GM23338 (cell line): ENCODE measurements at regions not wholly inside any gene's neighbourhood (a gene's known extent, or its start where the extent isn't known, plus 50 kb on each side); places are given as distances from the start of the nearest gene placed in this dataset.

Experiments
- ATAC-seq: fragments of 200-7000 bp; cut with Tn5 transposase; 3 replicates; pipeline ENCODE4 v1.9.1; 2020
- DNase-seq: peaks from one replicate; pipeline ENCODE4 v3.0.0-alpha.2; 2015; ENCODE audit warnings: low spot score
- H2AFZ ChIP-seq: fragments of 200-600 bp; sonication (generic); 2 replicates; pipeline ENCODE4 v1.8.0; 2016; ENCODE audit warnings: antibody characterized with exemption, mild to moderate bottlenecking, moderate library complexity
- H3F3A ChIP-seq: fragments of 200-600 bp; sonication (generic); replicated peaks from 2 replicates; pipeline ENCODE4 v1.8.0; 2017; ENCODE audit warnings: antibody characterized with exemption, mixed run types, low read depth
- H3K27ac ChIP-seq: fragments of 200-600 bp; sonication (generic); 2 replicates; pipeline ENCODE4 v1.6.1; 2016; ENCODE audit warnings: low read depth
- H3K27me3 ChIP-seq: fragments of 200-600 bp; sonication (generic); 2 replicates; pipeline ENCODE4 v1.8.0; 2016; ENCODE audit warnings: mild to moderate bottlenecking, mixed run types, moderate library complexity; ENCODE audit not compliant: insufficient read depth
- H3K36me3 ChIP-seq: fragments of 200-600 bp; sonication (generic); 2 replicates; pipeline ENCODE4 v1.8.0; 2016; ENCODE audit warnings: mild to moderate bottlenecking; ENCODE audit not compliant: insufficient read depth
- H3K4me1 ChIP-seq: fragments of 200-600 bp; sonication (generic); 2 replicates; pipeline ENCODE4 v1.8.0; 2016; ENCODE audit warnings: mild to moderate bottlenecking, moderate library complexity; ENCODE audit not compliant: insufficient read depth
- H3K4me2 ChIP-seq: fragments of 200-600 bp; sonication (generic); 2 replicates; pipeline ENCODE4 v1.7.1; 2017; ENCODE audit warnings: mixed run types
- H3K4me3 ChIP-seq: fragments of 200-600 bp; sonication (generic); 2 replicates; pipeline ENCODE4 v1.6.1; 2016; ENCODE audit warnings: mixed run types
- H3K79me2 ChIP-seq: fragments of 200-600 bp; sonication (generic); replicated peaks from 2 replicates; pipeline ENCODE4 v1.8.0; 2017; ENCODE audit warnings: mild to moderate bottlenecking; ENCODE audit not compliant: insufficient read depth
- H3K9me2 ChIP-seq: fragments of 200-600 bp; sonication (generic); 2 replicates; pipeline ENCODE4 v1.8.0; 2017; ENCODE audit not compliant: insufficient read depth
- H4K20me1 ChIP-seq: fragments of 200-600 bp; sonication (generic); replicated peaks from 2 replicates; pipeline ENCODE4 v1.8.0; 2017; ENCODE audit warnings: mild to moderate bottlenecking; ENCODE audit not compliant: insufficient read depth
- H3K27ac Mint-ChIP-seq: 2 replicates; pipeline ENCODE4 v1.8.0; 2020; ENCODE audit warnings: inconsistent platforms, mild to moderate bottlenecking, moderate library complexity, mixed read lengths
- H3K27me3 Mint-ChIP-seq: 3 replicates; pipeline ENCODE4 v1.8.0; 2022; ENCODE audit warnings: low read depth, mild to moderate bottlenecking, moderate library complexity, mixed read lengths, inconsistent platforms; ENCODE audit not compliant: insufficient read depth, poor library complexity
- H3K36me3 Mint-ChIP-seq: 3 replicates; pipeline ENCODE4 v1.8.0; 2021; ENCODE audit warnings: low read depth, mild to moderate bottlenecking, inconsistent platforms, moderate library complexity, mixed read lengths
- H3K4me1 Mint-ChIP-seq: 3 replicates; pipeline ENCODE4 v1.8.0; 2020; ENCODE audit warnings: mild to moderate bottlenecking, inconsistent platforms, mixed read lengths
- H3K4me3 Mint-ChIP-seq: 3 replicates; pipeline ENCODE4 v1.8.0; 2021; ENCODE audit warnings: moderate library complexity, mild to moderate bottlenecking, inconsistent platforms, mixed read lengths
- H3K9me3 Mint-ChIP-seq: 3 replicates; pipeline ENCODE4 v1.8.0; 2020; ENCODE audit warnings: moderate library complexity, mild to moderate bottlenecking, inconsistent platforms, mixed read lengths
- CREB1 ChIP-seq: fragments of 250-450 bp; sonication (Bioruptor Pico); IDR thresholded peaks from 2 replicates; pipeline ENCODE4 v1.5.0; 2020; ENCODE audit warnings: low read depth, mild to moderate bottlenecking, moderate library complexity
- CTCF ChIP-seq, 2 experiments: fragments of 200-600 bp in 1 of 2; sonication (generic) in 1 of 2; conservative IDR thresholded peaks; 2 replicates each; pipeline versions ENCODE4 v1.5.1 to v1.6.1; 2016 to 2017; ENCODE audit warnings: antibody characterized with exemption in 2 of 2, low read depth in 2 of 2, mild to moderate bottlenecking in 2 of 2, moderate library complexity in 1 of 2
- ETS1 ChIP-seq: IDR thresholded peaks from 2 replicates; pipeline ENCODE4 v1.6.1; 2016; ENCODE audit warnings: antibody characterized with exemption
- EZH2phosphoT487 ChIP-seq: fragments of 200-600 bp; sonication (generic); IDR thresholded peaks from one replicate; pipeline ENCODE4 v1.8.1; 2018; ENCODE audit warnings: antibody characterized with exemption; ENCODE audit not compliant: unreplicated experiment
- NANOG ChIP-seq: IDR thresholded peaks from 2 replicates; pipeline ENCODE4 v1.6.1; 2016; ENCODE audit warnings: antibody characterized with exemption, borderline replicate concordance
- STAT1 ChIP-seq: IDR thresholded peaks from one replicate; pipeline ENCODE4 v1.6.1; 2016; ENCODE audit warnings: antibody characterized with exemption; ENCODE audit not compliant: unreplicated experiment
- ZNF114 ChIP-seq: fragments of 250-450 bp; sonication (Bioruptor Pico); IDR thresholded peaks from 2 replicates; pipeline ENCODE4 v1.5.0; 2020; ENCODE audit warnings: mild to moderate bottlenecking, moderate library complexity
- ZNF462 ChIP-seq: fragments of 250-450 bp; sonication (Bioruptor Pico); IDR thresholded peaks from 2 replicates; pipeline ENCODE4 v1.5.0; 2020; ENCODE audit warnings: mild to moderate bottlenecking, moderate library complexity

GRCh38 chr2:8251856-8252255, 430.0 kb upstream of the ID2 start:
- Histone ChIP-seq H3K4me2 (no peak overlapping the region), H3K27ac (no peak overlapping the region), H3K9me2 (peaks cover 11% of the 10 kb centered on the region), H3K27me3 (no peaks in the 10 kb centered on the region), H3K79me2 (no peaks in the 10 kb centered on the region), H3F3A (no peaks in the 10 kb centered on the region), H3K4me3 (no peak overlapping the region), H2AFZ (no peak overlapping the region), H3K4me1 (peaks cover 19% of the 10 kb centered on the region), H3K36me3 (no peaks in the 10 kb centered on the region; the same call in 1 of the 2 replicates), H4K20me1 (no peaks in the 10 kb centered on the region)
- Mint-ChIP-seq H3K36me3 (peaks cover 15% of the 10 kb centered on the region; the same call in 2 of the 3 replicates), H3K4me3 (no peak overlapping the region), H3K4me1 (peaks cover 29% of the 10 kb centered on the region), H3K27ac (no peak overlapping the region), H3K9me3 (peaks cover 22% of the 10 kb centered on the region), H3K27me3 (peaks cover 5% of the 10 kb centered on the region)
- DNase-seq = no peak
- ATAC-seq = no peak
- no peak for TF ChIP-seq ZNF462 (CRISPR knock-in tag)
- TF ChIP-seq CTCF (conservative IDR thresholded peaks at IDR 0.05; ENCODE audit: low read depth in 2 of 2) = no peak
- no peak for TF ChIP-seq ZNF114 (CRISPR knock-in tag)
- TF ChIP-seq EZH2phosphoT487 = no peak
- no peak for TF ChIP-seq CREB1 (CRISPR knock-in tag)
- TF ChIP-seq STAT1 = no peak
- TF ChIP-seq NANOG = no peak
- TF ChIP-seq ETS1 = no peak
